ENCODE measurements at regions not wholly inside any gene's neighbourhood (a gene's known extent, or its start where the extent isn't known, plus 50 kb on each side); places are given as distances from the start of the nearest gene placed in this dataset.

DNA sequence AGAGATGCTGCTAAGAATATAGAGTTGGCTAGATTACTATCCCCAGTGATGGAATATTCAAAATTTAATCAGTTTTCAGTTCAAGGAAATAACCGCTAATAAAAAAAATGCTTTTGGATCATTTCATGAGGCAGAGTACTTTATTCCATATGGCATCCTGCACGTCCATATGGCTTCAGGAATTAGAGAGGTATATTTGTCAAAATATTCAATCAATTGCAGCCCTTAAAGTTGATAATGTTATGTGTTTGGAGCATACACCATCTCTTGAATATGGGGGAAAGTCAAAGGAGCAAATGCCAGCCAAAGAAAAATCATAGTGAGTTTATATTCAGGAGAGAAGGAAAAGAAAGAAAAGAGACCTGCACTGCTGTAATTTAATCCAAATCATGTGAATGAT, 266.4 kb downstream of the TMEM182 start:
- DNase-seq (ENCODE audit: low spot score) = no peak
